CD14-positive monocyte (primary cell): ENCODE measurements at regions not wholly inside any gene's neighbourhood (a gene's known extent, or its start where the extent isn't known, plus 50 kb on each side); places are given as distances from the start of the nearest gene placed in this dataset.
"Not testable (repeated sequence)": the region's sequence is repeated elsewhere in the genome, so short reads cannot be mapped to it uniquely, and the experiment has no call there.

Experiments
- DNase-seq, 3 donors: peaks; one replicate each; pipeline ENCODE4 v3.0.0-alpha.2; 2011 to 2022
- H2AFZ ChIP-seq: 2 replicates; pipeline ENCODE4 v1.6.0; 2012; ENCODE audit warnings: mild to moderate bottlenecking, low read depth, low read length, inconsistent platforms; ENCODE audit not compliant: insufficient read depth, poor library complexity, severe bottlenecking
- H3K27ac ChIP-seq, 2 donors: 1 replicate in 1 of 2; 2 replicates in 1 of 2; pipeline ENCODE4 v1.5.1; 2012 to 2013; ENCODE audit warnings: low read length in 2 of 2, control low read depth in 1 of 2, inconsistent platforms in 1 of 2, low read depth in 1 of 2, mild to moderate bottlenecking in 1 of 2
- H3K27me3 ChIP-seq, 2 donors: one replicate each; pipeline versions ENCODE4 v1.6.0 to v1.6.1; 2011 to 2013; ENCODE audit warnings: low read length in 2 of 2; ENCODE audit not compliant: control insufficient read depth in 2 of 2, insufficient read depth in 2 of 2
- H3K36me3 ChIP-seq, 2 donors: replicated peaks in 1 of 2; 1 replicate in 1 of 2; 2 replicates in 1 of 2; pipeline versions ENCODE4 v1.5.1 to v1.6.1; 2012 to 2013; ENCODE audit warnings: low read length in 2 of 2, control low read depth in 1 of 2, inconsistent platforms in 1 of 2, mild to moderate bottlenecking in 1 of 2; ENCODE audit not compliant: insufficient read depth in 2 of 2, control insufficient read depth in 1 of 2
- H3K4me1 ChIP-seq, 2 donors: 1 replicate in 1 of 2; 2 replicates in 1 of 2; pipeline versions ENCODE4 v1.5.1 to v1.6.1; 2012 to 2013; ENCODE audit warnings: low read length in 2 of 2, control low read depth in 1 of 2, inconsistent platforms in 1 of 2, mild to moderate bottlenecking in 1 of 2, moderate library complexity in 1 of 2; ENCODE audit not compliant: insufficient read depth in 2 of 2, control insufficient read depth in 1 of 2
- H3K4me2 ChIP-seq: replicated peaks from 2 replicates; pipeline ENCODE3; 2012; ENCODE audit warnings: low read length, moderate library complexity, mild to moderate bottlenecking; ENCODE audit not compliant: poor library complexity, severe bottlenecking; ENCODE audit errors: extremely low read depth
- H3K4me3 ChIP-seq, 3 experiments: fragments of 200-600 bp in 1 of 3; sonication (generic) in 1 of 3; replicated peaks in 1 of 3; 1 replicate in 2 of 3; 2 replicates in 1 of 3; pipeline ENCODE4 v1.5.1; 2011 to 2013; ENCODE audit warnings: low read length in 3 of 3, mild to moderate bottlenecking in 3 of 3, control low read depth in 2 of 3, low read depth in 2 of 3, inconsistent platforms in 1 of 3, moderate library complexity in 1 of 3
- H3K79me2 ChIP-seq: 2 replicates; pipeline ENCODE4 v1.6.0; 2012; ENCODE audit warnings: mild to moderate bottlenecking, control low read depth, inconsistent platforms, low read length, moderate library complexity; ENCODE audit not compliant: insufficient read depth
- H3K9ac ChIP-seq: 2 replicates; pipeline ENCODE4 v1.6.0; 2017; ENCODE audit warnings: low read length, mild to moderate bottlenecking; ENCODE audit not compliant: insufficient read depth, poor library complexity, severe bottlenecking
- H3K9me3 ChIP-seq, 2 donors: replicated peaks in 1 of 2; 1 replicate in 1 of 2; 2 replicates in 1 of 2; pipeline versions ENCODE4 v1.5.1 to v1.6.1; 2012 to 2013; ENCODE audit warnings: low read length in 2 of 2, control low read depth in 1 of 2; ENCODE audit not compliant: control insufficient read depth in 1 of 2, insufficient read depth in 1 of 2
- H4K20me1 ChIP-seq: 2 replicates; pipeline ENCODE4 v1.6.0; 2012; ENCODE audit warnings: mild to moderate bottlenecking, low read length, control low read depth, moderate library complexity; ENCODE audit not compliant: insufficient read depth
- H3K27ac Mint-ChIP-seq, 7 donors: one replicate each; pipeline ENCODE4 v1.8.0; 2020; ENCODE audit warnings: mild to moderate bottlenecking in 7 of 7, mixed read lengths in 7 of 7, moderate library complexity in 6 of 7, inconsistent platforms in 2 of 7
- H3K27me3 Mint-ChIP-seq, 3 donors: one replicate each; pipeline ENCODE4 v1.8.0; 2021 to 2022; ENCODE audit warnings: low read depth in 3 of 3, mild to moderate bottlenecking in 3 of 3, mixed read lengths in 3 of 3, moderate library complexity in 3 of 3, inconsistent platforms in 1 of 3
- H3K36me3 Mint-ChIP-seq, 2 donors: one replicate each; pipeline ENCODE4 v1.8.0; 2020; ENCODE audit warnings: mixed read lengths in 2 of 2, inconsistent platforms in 1 of 2, mild to moderate bottlenecking in 1 of 2
- H3K4me1 Mint-ChIP-seq: one replicate; pipeline ENCODE4 v1.8.0; 2020; ENCODE audit warnings: mild to moderate bottlenecking, mixed read lengths
- H3K4me3 Mint-ChIP-seq, 2 donors: one replicate each; pipeline ENCODE4 v1.8.0; 2020; ENCODE audit warnings: mild to moderate bottlenecking in 2 of 2, mixed read lengths in 2 of 2, moderate library complexity in 1 of 2
- H3K9me3 Mint-ChIP-seq, 7 donors: one replicate each; pipeline ENCODE4 v1.8.0; 2020 to 2022; ENCODE audit warnings: mixed read lengths in 7 of 7, mild to moderate bottlenecking in 6 of 7, moderate library complexity in 6 of 7, inconsistent platforms in 2 of 7
- WGBS: methylation state at CpG from one replicate; pipeline ENCODE4 v1.1.5; 2013; ENCODE audit warnings: missing lambda C conversion rate; ENCODE audit not compliant: insufficient coverage; 5-methylcytosine and 5-hydroxymethylcytosine counted together
- intact Hi-C, 2 donors: fragments of 100-400 bp; cut with micrococcal nuclease; formaldehyde crosslinking; loops; one replicate each; pipeline versions ENCODE4 v1.15.0 to v1.15.1; 2023
- TF ChIP-seq, protein P1 (sequence below): fragments of 200-600 bp; IDR thresholded peaks from one replicate; pipeline ENCODE4 v1.8.0; 2022; ENCODE audit warnings: antibody characterized with exemption, mild to moderate bottlenecking

DNA sequence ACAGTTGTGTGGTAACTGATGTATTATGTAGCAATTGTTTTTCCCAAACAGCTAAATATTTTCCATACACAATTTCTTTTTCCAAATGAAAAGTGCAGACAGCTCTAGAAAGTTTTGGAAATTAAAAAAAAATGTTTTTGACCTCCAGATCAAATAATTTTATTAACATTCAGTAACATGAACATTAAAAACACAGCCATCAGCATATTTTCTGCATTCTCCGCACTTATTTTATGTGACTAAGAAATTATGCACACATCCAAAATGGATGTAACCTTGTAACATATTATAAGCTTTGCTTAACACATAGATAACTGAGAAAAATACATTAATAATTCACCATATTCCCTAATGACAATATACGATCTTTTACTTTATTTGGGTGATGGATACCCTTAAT, 224.6 kb downstream of the VGLL3 start:
- intact Hi-C loops, result no loop called here
- Histone ChIP-seq H3K4me1 (no peaks in the 10 kb centered on the region), H2AFZ (no peak overlapping the region), H3K9me3 (no peaks in the 10 kb centered on the region), H3K36me3 (no peaks in the 10 kb centered on the region), H3K9ac (no peak overlapping the region), H3K27ac (no peak overlapping the region), H3K4me2 (no peak overlapping the region), H3K4me3 (no peak overlapping the region), H3K27me3 (no peaks in the 10 kb centered on the region), H3K79me2 (no peaks in the 10 kb centered on the region), H4K20me1 (no peaks in the 10 kb centered on the region)
- WGBS, result no CpG with 5 or more reads among the region's 2 CpGs
- Mint-ChIP-seq H3K27ac (no peak overlapping the region), H3K9me3 (peaks cover 0 to 2% (median 0%) of the 10 kb centered on the region in 7 donors), H3K4me3 (no peak overlapping the region), H3K4me1 (no peaks in the 10 kb centered on the region), H3K27me3 (peaks cover 0 to 3% (median 0%) of the 10 kb centered on the region in 3 donors), H3K36me3 (no peaks in the 10 kb centered on the region)
- TF ChIP-seq, protein P1, sequence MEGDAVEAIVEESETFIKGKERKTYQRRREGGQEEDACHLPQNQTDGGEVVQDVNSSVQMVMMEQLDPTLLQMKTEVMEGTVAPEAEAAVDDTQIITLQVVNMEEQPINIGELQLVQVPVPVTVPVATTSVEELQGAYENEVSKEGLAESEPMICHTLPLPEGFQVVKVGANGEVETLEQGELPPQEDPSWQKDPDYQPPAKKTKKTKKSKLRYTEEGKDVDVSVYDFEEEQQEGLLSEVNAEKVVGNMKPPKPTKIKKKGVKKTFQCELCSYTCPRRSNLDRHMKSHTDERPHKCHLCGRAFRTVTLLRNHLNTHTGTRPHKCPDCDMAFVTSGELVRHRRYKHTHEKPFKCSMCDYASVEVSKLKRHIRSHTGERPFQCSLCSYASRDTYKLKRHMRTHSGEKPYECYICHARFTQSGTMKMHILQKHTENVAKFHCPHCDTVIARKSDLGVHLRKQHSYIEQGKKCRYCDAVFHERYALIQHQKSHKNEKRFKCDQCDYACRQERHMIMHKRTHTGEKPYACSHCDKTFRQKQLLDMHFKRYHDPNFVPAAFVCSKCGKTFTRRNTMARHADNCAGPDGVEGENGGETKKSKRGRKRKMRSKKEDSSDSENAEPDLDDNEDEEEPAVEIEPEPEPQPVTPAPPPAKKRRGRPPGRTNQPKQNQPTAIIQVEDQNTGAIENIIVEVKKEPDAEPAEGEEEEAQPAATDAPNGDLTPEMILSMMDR, result no peak
- no peak for DNase-seq

DNA sequence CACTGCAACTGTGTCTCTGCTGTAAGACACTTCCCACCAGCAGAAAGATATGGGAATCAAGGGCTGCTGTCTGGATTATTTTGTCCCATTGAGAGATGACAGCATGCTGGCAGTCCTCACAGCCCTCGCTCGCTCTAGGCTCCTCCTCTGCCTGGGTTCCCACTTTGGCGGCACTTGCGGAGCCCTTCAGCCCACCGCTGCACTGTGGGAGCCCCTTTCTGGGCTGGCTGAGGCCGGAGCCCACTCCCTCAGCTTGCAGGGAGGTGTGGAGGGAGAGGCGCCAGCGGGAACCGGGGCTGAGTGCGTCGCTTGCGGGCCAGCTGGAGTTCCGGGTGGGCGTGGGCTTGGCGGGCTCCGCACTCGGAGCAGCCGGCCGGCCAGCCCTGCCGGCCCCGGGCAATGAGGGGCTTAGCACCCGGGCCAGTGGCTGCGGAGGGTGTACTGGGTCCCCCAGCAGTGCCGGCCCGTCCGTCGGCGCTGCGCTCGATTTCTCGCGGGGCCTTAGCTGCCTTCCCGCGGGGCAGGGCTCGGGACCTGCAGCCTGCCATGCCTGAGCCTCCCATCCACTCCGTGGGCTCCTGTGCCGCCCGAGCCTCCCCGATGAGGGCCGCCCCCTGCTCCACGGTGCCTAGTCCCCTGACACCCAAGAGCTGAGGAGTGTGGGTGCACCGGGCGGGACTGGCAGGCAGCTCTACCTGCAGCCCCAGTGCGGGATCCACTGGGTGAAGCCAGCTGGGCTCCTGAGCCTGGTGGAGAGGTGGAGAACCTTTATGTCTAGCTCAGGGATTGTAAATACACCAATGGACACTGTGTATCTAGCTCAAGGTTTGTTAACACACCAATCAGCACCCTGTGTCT, 233.4 kb downstream of the VGLL3 start:
- H3K27ac Mint-ChIP-seq, H3K79me2 ChIP-seq, H3K4me2 ChIP-seq, H3K36me3 ChIP-seq, H3K36me3 Mint-ChIP-seq, H3K27ac ChIP-seq, H3K4me3 ChIP-seq, H3K27me3 ChIP-seq, H3K4me1 ChIP-seq, intact Hi-C loops, H3K4me3 Mint-ChIP-seq, H3K27me3 Mint-ChIP-seq, H4K20me1 ChIP-seq, H3K9ac ChIP-seq, H3K4me1 Mint-ChIP-seq, DNase-seq, H2AFZ ChIP-seq: not testable (repeated sequence)
- peaks cover 0 to 14% (median 6%) of the 10 kb centered on the region in 7 donors for H3K9me3 Mint-ChIP-seq
- WGBS, result 98% methylated on average over 40 of the region's 44 CpGs
- H3K9me3 ChIP-seq, result peaks cover 9 to 18% of the 10 kb centered on the region in 2 donors
